Sigmoid colon (tissue), 4 donors: ENCODE measurements at regions not wholly inside any gene's neighbourhood (a gene's known extent, or its start where the extent isn't known, plus 50 kb on each side); places are given as distances from the start of the nearest gene placed in this dataset.

Experiments
- CTCF ChIP-seq, 4 experiments: fragments of 450-650 bp in 3 of 4; fragments of 200-600 bp in 1 of 4; IDR thresholded peaks; one replicate each; pipeline ENCODE4 v1.5.1; 2016 to 2019; ENCODE audit warnings: antibody characterized with exemption in 4 of 4, mild to moderate bottlenecking in 3 of 4, moderate library complexity in 2 of 4
- EP300 ChIP-seq, 4 donors: sonication (generic); formaldehyde crosslinking; IDR thresholded peaks; one replicate each; pipeline ENCODE4 v1.6.1; 2017; ENCODE audit warnings: antibody characterized with exemption in 4 of 4
- POLR2A ChIP-seq, 2 donors: fragments of 450-650 bp; IDR thresholded peaks; one replicate each; pipeline ENCODE4 v1.6.1; 2016; ENCODE audit warnings: antibody characterized with exemption in 2 of 2, mild to moderate bottlenecking in 2 of 2, moderate library complexity in 2 of 2
- POLR2AphosphoS5 ChIP-seq, 4 donors: sonication (generic); formaldehyde crosslinking; IDR thresholded peaks; one replicate each; pipeline ENCODE4 v1.6.1; 2017; ENCODE audit warnings: antibody characterized with exemption in 4 of 4

GRCh38 chr2:19225931-19226330, 132.5 kb downstream of the OSR1 start:
- no peak for TF ChIP-seq POLR2AphosphoS5 (IDR thresholded peaks at IDR 0.05)
- no peak for TF ChIP-seq POLR2A (IDR thresholded peaks at IDR 0.05)
- no peak for TF ChIP-seq CTCF (IDR thresholded peaks at IDR 0.05)
- TF ChIP-seq EP300 (IDR thresholded peaks at IDR 0.05): no peak
